K562 (cell line): ENCODE measurements at regions not wholly inside any gene's neighbourhood (a gene's known extent, or its start where the extent isn't known, plus 50 kb on each side); places are given as distances from the start of the nearest gene placed in this dataset.

Experiments
- MLLT1 ChIP-seq, 2 experiments: fragments of 450-650 bp; IDR thresholded peaks; 2 replicates each; pipeline ENCODE4 v1.6.1; 2016
- POLR2AphosphoS5 ChIP-seq: IDR thresholded peaks from 2 replicates; pipeline ENCODE4 v1.6.1; 2011; ENCODE audit warnings: mild to moderate bottlenecking, low read depth, low read length, moderate library complexity; ENCODE audit not compliant: control insufficient read depth, insufficient read depth
- SREBF1 ChIP-seq: fragments of 150-350 bp; IDR thresholded peaks from 2 replicates; pipeline ENCODE4 v1.6.1; 2014; ENCODE audit warnings: antibody characterized with exemption, low read depth, low read length, borderline replicate concordance
- THRAP3 ChIP-seq: fragments of 450-650 bp; IDR thresholded peaks from 2 replicates; pipeline ENCODE4 v1.6.1; 2016; ENCODE audit warnings: mild to moderate bottlenecking, inconsistent platforms, borderline replicate concordance

GRCh38 chr18:40937386-40937785 is 1017.6 kb upstream of the PIK3C3 start:
- TF ChIP-seq POLR2AphosphoS5, result no peak
- TF ChIP-seq THRAP3, result no peak
- TF ChIP-seq SREBF1, result no peak
- TF ChIP-seq MLLT1 (IDR thresholded peaks at IDR 0.05), result no peak
